ENCODE measurements at regions not wholly inside any gene's neighbourhood (a gene's known extent, or its start where the extent isn't known, plus 50 kb on each side); places are given as distances from the start of the nearest gene placed in this dataset.
"Not testable (repeated sequence)": the region's sequence is repeated elsewhere in the genome, so short reads cannot be mapped to it uniquely, and the experiment has no call there.

GRCh38 chr1:113312651-113313050, 77.7 kb upstream of the MAGI3 start:
- not testable (repeated sequence) for TF ChIP-seq CTCF (IDR thresholded peaks at IDR 0.05); ZFX (IDR thresholded peaks at IDR 0.05; ENCODE audit: borderline replicate concordance)
